ENCODE measurements at regions not wholly inside any gene's neighbourhood (a gene's known extent, or its start where the extent isn't known, plus 50 kb on each side); places are given as distances from the start of the nearest gene placed in this dataset.

DNA sequence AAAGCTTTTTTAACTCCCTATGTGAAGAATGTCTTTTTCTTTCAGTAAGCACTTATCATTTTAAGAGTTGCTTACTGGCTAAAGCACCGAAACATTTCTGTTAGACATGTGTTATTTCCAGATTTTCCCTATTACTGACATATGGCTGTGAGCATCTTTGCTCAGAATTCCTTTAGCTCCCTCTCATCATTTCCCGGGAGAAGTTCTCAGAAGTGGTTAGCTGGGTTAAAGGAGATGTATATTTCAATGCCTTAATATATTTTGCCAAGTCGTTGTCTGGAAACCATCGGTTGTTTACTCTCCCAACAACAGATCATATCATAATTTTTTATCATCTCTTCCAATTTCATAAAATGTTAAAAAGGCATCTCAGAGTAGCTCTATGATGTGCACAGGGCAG is 396.5 kb downstream of the OCA2 start:
- no peak for DNase-seq (ENCODE audit: low spot score)

DNA sequence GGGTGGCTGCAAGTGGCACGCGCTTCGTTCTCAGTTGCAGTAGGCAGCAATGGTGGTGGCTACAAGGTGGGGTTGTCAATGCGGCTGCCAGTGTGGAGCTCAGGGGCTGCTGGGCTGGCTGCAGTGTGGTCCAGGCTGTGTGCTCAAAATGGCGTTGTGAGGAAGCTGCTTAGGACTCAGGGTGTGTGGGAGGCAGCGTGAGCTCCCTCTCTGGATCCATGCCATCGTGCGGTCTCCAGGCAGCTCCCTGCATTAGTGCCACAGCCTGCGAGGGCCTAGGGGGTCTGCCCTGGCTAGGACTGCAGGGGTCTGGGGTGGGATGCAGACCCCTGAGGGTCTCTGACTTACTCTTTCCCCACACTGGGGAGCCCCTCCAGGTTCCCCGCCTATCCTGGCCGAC is 397.2 kb downstream of the OCA2 start:
- no peak for DNase-seq (ENCODE audit: low spot score)

DNA sequence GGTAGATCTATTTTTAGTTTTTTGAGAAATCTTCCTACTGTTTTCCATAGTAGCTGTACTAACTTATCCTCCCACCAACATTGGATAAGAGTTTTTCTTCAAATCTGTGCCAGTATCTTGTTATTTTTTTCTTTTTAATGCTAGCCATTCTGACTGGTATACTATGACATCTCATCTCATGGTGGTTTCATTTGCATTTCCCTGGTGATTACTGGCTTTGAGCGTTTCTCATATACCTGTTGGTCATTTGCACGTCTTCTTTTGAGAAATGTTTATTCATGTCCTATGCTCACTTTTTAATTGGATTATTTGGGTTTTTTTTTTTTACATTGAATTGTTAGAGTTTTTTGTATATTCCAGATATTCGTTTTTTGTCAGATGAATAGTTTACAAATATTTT is 398.1 kb downstream of the OCA2 start:
- no peak for DNase-seq (ENCODE audit: low spot score)

DNA sequence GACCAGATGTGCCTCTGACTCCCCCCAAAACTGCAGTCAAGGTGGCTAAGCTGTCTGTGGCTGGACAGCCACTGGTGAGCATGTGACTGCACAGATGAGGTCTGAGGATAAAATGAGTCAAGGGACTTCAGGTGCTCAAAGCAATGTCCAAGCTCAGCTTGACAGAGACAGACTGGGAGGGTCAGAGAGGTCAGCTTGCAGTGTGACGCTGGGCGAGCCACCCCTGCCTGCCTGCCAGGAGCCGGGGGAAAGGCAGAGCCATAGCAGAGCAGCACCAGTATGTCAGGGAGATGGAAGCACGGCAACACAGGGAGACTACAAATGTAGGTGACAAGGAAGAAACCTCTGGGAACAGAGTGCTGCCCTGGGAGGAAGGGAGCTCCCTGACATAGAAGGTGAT is 399.4 kb downstream of the OCA2 start:
- DNase-seq (ENCODE audit: low spot score): no peak

DNA sequence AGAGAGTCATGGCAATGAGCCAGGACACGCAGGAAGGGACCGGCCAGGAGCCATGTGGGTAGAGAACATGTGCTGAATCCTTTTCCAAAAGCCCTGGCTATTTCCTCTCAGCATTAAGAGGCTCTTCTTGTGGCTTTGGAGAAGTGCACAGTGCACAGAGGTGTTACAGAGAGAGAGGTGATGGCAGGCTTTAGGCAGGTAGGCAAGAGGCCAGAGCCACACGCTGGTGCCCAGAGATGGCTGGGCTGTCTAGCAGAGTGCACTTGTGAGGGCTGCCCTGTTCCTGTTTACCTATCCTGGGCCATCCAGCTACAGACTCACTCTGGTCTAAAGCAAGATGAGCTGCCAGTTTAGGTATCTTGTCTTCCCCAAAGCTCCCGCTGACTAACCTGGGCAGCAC is 402.6 kb downstream of the OCA2 start:
- no peak for DNase-seq (ENCODE audit: low spot score)

DNA sequence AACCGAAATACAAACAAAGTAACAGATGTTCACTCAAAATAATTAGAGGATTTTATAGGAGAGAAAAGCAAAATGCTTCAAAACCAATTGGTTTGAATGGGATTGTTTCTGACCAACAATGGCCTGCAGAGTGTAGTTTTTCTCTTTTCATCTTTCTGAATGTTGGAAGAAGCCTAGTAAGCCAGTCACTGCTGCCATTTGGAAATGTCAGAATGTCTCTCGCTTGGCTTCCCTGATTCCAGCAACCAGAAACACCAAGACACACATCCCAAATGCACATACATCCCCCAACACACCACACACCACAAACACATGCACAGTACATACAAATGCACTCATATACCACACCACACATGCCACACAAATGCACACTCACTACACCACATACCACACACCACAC is 403.4 kb downstream of the OCA2 start:
- DNase-seq (ENCODE audit: low spot score): no peak

DNA sequence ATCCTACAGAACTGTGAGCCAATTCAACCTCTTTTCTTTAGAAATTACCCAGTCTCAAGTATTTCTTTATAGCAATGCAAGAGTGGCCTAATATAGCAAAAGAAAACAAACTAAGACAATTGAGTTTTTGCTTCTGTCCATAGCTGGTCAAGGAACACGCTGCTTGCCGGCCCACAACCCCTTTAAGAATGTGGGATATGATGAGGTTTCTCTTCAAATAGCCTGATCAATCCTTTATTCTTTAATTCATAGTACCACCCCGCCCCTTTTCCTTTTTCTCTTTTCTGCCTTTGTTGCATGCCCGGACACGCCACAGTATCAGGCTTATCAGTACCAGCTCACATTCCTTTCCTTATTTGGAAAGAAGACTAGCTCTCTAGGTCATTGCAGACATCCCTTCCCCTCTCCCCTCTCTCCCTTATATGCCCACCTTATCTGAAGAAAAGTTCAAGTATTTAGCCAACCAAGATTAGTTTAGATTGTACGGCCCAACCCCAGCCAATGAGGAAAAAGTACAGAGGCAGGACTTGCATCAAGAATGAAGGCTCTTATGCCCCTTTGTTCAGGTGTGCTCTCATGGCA is 404.5 kb downstream of the OCA2 start:
- peak; percentile 8 for DNase-seq (ENCODE audit: low spot score)

DNA sequence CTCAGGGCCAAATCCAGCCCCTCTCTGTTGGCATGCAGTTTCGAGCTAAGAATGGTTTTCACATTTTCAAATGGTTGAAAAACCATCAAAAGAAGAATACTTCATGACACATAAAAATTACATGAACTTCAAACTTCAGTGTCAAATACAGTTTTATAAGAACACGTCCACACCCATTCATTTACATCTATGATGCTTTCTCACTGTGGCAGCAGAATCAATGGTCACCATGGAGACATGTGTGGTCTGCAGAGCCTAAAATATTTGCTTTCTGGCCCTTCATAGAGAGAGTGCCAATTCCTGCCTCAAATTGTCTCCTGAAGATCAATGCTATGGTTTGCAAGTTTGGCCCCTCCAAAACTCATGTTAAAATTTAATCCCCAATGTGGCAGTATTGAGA is 405.8 kb downstream of the OCA2 start:
- DNase-seq (ENCODE audit: low spot score): no peak

DNA sequence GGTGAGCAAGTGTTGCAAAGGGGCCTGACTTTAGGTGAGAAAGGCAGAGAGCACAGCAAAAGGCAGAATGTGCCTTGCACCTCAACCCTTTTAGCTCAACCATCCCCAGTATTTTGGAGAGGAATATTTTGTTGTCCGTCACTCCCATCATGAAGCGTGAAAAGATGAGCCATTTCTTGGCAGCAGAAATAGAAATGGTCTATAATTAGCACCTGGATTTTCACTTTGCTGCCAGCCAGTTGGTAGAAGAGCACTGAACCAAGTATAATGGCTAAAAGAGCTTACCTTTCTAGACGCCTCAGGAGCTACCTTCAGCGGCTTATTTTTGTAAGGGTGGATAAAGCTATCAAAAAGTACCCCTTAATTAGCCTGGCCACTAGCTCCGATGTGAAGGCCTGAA is 406.7 kb downstream of the OCA2 start:
- no peak for DNase-seq (ENCODE audit: low spot score)

DNA sequence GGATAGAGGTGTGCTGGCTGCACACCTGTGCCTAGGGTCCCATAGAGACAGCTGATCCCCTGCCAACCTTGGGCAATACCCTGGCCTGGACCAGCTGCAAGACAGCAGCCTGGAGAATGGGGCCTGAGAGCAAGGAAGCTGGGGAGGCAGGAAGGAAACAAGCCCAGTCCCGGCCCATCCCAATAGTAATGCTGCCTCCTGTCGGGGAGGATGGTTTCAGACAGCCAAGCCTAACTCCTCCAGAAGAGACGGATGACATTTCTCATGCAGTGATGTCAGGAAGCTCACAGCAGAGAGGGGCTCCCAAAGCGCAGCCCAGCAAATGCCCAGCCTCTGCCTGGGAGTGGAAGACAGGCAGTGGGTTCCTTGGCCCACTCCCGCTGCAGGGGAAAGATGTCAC is 408.8 kb downstream of the OCA2 start:
- DNase-seq (ENCODE audit: low spot score): no peak

DNA sequence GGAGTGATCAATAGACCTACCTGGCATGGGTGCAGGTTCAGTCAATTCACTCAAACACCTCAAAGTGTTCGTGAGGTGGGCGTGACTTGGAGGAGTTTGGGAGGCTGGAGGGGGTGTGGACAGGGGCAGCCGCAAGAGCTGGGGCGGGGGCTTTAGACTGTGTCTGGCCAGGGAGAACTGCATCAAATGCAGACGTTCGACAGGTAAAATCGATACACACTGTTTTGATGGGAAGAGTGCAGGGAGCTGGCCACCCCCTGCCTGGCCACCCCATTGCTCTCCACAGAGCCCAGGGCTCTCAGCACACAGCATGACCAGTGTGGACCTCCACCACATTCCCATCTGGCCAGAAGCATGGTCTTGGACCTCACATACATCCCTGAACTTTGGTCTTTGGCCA is 412.1 kb downstream of the OCA2 start:
- no peak for DNase-seq (ENCODE audit: low spot score)

DNA sequence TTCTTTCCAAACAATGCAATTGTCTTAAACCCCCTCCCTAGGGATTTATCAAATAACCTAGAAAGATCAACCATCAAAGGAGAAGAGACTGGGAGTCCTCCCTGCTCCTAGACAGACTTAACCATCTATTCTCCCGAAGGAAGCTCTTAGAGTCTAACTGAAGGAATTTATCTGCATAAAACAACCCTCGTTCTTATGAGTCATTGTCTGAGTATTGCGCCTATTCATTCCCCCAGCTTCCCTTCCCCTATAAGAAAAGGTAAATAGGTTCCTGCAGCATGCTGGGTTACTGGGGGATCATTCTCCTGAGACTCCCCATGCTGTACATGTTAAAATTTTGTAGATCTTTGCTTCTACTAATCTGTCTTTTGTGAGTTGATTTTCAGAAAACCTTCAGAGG is 412.7 kb downstream of the OCA2 start:
- DNase-seq (ENCODE audit: low spot score): peak; percentile 67

DNA sequence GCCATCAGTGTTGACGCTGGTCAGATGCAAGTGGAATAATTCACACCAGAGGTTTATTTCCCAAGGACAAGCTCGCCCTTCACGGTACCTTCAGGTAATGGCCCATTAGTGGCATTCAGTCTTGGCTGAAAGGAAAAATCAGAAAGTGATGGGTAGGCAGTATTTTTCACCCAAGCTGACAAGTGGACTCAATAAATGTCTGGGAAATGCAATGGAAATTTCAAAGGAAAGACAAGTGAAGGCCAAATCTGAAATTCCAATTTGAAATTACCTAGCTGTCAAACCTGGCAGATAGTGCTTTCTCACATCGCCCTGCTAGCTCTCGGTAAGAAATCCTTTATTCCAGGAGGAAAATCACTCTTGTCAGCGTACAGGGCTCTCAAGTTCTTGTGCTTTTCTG is 413.5 kb downstream of the OCA2 start:
- DNase-seq (ENCODE audit: low spot score): no peak

DNA sequence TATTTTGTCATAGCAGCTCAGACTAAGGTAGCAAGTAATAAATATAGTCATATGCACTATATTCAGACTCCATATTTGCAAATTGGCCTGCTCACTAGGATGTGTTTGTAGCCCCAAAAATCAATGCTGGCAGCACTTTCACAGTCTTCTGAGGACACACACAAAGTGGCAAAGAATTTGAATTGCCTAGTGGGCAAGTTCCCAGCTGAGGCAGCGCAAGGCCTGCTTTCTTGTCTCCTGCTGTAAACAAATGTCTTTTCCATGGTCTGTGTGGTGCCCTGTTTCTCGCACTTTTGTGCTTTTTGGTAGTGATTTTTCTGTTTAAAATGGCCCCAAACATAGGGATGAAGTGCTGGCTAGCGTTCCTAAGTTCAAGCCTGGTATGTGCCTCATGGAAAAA is 416.0 kb downstream of the OCA2 start:
- no peak for DNase-seq (ENCODE audit: low spot score)

DNA sequence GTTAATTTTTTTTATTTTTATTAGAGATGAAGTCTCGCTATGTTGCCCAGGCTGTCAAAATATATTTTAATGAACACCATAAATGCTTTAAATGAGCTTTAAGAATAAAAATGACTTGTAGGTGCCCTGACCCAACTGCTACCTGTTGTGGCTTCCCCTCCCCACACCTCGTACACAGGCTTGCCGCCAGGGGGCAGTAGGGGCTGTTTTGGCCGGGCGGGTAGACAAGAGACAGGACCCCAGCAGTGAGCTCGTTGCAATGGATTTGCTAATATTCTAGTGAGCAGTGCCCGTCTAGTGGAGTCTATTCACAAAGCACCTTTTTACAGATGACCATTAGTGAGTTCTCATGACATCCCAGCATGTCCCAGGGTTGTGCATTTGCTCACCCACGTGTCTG is 418.1 kb downstream of the OCA2 start:
- no peak for DNase-seq (ENCODE audit: low spot score)

DNA sequence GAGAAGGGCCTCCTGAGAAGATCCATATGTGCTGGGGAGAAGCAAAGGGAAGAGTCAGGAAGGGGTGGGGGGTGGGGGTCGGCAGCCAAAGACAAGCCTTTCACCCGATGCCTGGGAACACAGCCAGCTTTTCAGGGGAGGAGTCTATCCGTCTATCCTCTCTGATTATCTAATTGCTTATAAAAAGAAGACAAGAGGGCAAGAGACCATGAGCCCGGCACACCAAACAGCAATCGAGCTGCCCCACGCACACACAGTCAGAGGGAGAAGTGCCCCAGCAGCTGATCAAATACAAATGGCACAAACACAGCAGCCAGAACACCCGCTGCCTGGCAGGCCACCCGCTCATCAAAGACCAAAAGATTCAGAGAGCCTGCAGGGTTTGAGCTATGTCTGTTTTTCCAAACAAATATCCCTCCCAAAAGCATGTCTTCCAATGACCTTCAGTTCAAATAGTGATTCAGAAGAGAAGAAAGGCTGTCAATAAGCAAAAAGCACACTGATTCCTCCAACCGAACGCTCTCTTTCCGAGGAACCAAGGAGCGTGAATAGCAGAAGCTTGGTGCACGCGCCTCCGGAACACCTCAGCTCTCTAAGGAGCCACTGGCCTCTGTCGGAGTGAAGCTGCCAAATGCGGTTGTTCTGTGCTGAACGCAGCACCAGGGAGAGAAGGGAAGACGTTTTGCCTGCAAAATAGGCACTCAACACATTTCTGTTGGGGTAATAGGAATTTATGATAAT is 419.2 kb downstream of the OCA2 start:
- DNase-seq (ENCODE audit: low spot score): no peak

DNA sequence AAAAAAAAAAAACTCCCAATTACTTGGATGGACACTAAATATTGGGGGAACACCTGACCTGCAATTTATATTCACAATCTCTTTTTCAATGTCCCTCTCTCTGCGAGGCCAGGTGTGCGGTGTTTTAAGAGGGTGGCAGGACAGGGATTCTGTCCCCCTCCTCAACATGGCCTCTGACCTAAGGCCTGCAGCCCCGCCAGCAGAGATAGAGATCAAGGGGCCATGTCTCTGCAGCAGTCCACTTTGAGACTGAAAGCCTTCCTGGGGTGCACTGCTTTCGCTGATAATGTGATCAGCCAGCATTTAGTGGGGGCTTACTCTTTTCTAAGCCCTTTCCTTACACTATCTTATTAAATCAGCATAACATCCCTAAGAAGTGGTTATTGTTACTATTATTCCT is 419.9 kb downstream of the OCA2 start:
- no peak for DNase-seq (ENCODE audit: low spot score)

DNA sequence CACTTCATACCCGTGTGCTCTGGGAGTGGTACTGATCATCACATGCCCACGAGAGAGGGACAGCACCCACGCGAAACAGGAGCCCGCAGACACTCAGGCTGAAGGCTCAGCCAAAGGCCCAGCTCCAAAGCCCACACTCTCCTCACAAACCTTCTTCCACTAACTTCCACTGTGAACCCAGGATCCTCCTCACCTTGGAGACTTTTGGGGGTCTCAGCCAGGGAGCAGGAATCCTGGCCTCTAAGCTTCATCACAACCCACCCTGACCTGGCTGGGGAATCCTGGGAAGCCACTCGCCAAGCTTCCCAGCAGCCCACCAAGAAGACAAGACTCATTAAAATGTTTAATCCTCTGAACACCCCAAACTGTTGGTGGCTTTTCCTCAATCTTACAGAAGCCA is 421.2 kb downstream of the OCA2 start:
- no peak for DNase-seq (ENCODE audit: low spot score)

DNA sequence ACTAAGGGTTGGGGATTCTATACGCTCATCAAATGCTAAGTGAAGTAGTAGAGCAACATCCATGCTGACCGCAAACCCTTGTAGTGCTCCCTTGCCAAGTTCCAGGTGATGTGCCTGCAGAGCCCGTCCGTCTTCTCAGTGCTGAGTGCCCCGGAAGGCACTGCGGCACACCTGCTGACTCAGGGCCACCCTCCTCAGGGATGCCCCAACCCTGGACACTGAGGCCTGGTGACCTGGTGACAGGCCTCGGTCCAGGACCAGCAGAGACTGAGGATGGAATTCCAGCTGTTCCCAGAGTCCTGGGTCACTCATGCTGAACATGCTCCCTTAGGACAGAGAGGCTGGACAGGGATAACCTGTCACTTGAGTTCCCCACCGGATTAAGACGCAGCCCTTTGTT is 422.5 kb downstream of the OCA2 start:
- DNase-seq (ENCODE audit: low spot score): no peak

DNA sequence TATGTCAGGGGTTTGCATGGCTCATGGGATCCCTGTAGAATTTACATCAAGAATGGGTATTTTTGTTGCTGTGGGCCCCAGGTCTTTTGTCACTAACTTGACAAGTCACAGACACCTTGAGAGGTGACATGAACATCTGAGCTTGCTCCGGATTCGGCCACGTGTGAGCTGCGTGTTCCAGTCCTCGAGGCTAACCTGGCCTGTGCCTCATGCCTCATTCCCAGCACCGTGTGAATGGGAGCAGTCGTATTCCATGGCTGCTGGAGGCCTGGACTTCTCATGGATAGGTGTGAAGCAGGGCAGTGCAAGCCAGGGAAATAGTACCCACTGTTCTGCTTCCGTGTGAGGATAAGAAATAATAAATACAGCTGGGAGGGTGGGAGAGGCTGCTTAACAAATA is 423.5 kb downstream of the OCA2 start:
- no peak for DNase-seq (ENCODE audit: low spot score)

DNA sequence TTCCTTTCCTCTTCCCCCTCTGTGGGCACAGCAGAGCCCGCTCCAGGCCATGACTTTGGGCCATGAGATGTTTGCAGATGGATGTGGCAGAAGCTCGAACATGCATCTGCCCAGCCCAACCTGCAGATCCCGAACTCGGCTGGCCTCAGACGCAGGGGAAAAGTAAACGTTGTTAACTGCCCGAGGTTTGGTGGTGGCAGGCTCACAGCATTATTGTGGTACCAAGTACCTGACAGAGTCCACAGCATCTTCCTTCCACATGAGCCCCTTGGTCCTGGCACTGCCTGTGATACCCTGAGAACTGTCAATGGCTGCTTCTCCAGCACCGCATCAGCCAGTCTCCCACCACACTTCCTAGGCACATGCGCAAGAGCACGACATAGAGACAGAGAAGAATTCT is 424.3 kb downstream of the OCA2 start:
- no peak for DNase-seq (ENCODE audit: low spot score)

DNA sequence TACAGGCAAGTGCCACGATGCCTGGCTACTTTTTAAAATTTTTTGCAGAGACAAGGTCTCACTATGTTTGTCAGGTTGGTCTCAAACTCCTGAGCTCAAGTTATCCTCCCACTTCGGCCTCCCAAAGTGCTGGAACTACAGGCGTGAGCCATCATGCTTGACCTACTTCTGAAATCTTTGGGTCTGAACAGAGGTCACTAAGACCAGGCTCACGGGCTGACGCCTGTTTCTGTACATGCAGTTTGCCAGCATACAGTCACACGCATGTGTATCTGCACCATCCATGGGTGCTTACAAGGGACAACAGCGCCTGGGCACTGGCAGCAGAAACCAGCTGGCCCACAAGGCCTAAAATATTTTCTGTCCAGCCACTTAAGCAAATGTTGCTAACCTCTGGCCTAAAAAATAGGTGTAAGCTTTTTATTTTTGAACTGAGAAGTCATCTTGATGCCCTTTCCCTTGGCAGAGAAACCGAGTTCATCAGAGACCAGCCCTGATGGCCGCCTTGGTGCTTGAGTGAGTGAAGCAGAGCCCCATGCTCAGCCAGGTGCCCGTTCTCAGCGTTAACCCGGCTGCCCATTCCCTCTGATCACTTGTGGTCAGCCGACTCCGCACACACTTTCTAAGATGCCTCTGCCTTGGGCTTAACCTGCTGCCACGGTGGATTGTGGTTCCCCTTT is 425.2 kb downstream of the OCA2 start:
- DNase-seq (ENCODE audit: low spot score): no peak

DNA sequence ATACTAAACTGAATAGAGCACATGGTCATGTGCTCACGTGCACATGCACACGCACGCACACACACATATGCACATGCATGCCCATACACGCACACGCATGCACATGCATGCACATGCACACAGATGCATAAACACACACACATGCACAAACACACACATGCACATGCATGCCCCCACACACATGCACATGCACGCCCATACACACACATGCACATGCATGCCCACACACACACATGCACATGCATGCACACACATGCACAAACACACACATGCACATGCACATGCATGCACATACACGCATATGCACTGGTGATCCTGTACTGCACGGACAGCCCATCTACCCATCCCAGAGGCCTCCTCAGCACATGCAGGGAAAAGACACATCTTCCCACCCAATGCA is 426.6 kb downstream of the OCA2 start:
- DNase-seq (ENCODE audit: low spot score): no peak
